CD4-positive, alpha-beta T cell (primary cell): ENCODE measurements at regions not wholly inside any gene's neighbourhood (a gene's known extent, or its start where the extent isn't known, plus 50 kb on each side); places are given as distances from the start of the nearest gene placed in this dataset.

ENCODE experiments used
- ATAC-seq: fragments of 200-7000 bp; cut with Tn5 transposase; one replicate; pipeline ENCODE4 v1.10.0; 2022; ENCODE audit warnings: mild to moderate bottlenecking; ENCODE audit not compliant: poor library complexity
- CTCF ChIA-PET: fragments of 350-600 bp; sonication (Branson Sonifier 250); formaldehyde crosslinking; loops from one replicate; lab custom pipeline; 2021; ENCODE audit warnings: antibody characterized with exemption, inconsistent platforms; lab: Charles Lee
- POLR2A ChIA-PET: fragments of 350-600 bp; sonication (Branson Sonifier 250); formaldehyde crosslinking; loops from one replicate; lab custom pipeline; 2021; ENCODE audit warnings: antibody characterized with exemption, inconsistent platforms; lab: Charles Lee
- DNase-seq, 14 experiments: peaks; one replicate each; pipeline ENCODE4 v3.0.0-alpha.2; 2013 to 2020; ENCODE audit warnings: mixed read lengths in 2 of 14
- H3K27ac ChIP-seq, 2 donors: one replicate each; pipeline versions ENCODE4 v1.5.1 to v1.7.0; 2013; ENCODE audit warnings: low read length in 2 of 2, low read depth in 1 of 2, mild to moderate bottlenecking in 1 of 2
- H3K27me3 ChIP-seq, 2 experiments: 1 replicate in 1 of 2; 2 replicates in 1 of 2; pipeline versions ENCODE4 v1.6.1 to v1.7.0; 2013; ENCODE audit warnings: low read length in 2 of 2, control low read depth in 1 of 2, mild to moderate bottlenecking in 1 of 2, moderate library complexity in 1 of 2; ENCODE audit not compliant: insufficient read depth in 2 of 2, control insufficient read depth in 1 of 2
- H3K36me3 ChIP-seq: one replicate; pipeline ENCODE4 v1.6.1; 2013; ENCODE audit warnings: low read length, control low read depth; ENCODE audit not compliant: insufficient read depth
- H3K4me1 ChIP-seq: one replicate; pipeline ENCODE4 v1.6.1; 2013; ENCODE audit warnings: low read length, control low read depth; ENCODE audit not compliant: insufficient read depth
- H3K4me3 ChIP-seq: one replicate; pipeline ENCODE4 v1.5.1; 2013; ENCODE audit warnings: mild to moderate bottlenecking, low read length, moderate library complexity
- H3K9me3 ChIP-seq, 2 experiments: 1 replicate in 1 of 2; 2 replicates in 1 of 2; pipeline versions ENCODE4 v1.6.1 to v1.7.0; 2013; ENCODE audit warnings: low read length in 2 of 2, mild to moderate bottlenecking in 2 of 2, control low read depth in 1 of 2, moderate library complexity in 1 of 2; ENCODE audit not compliant: control insufficient read depth in 1 of 2, insufficient read depth in 1 of 2
- H3K27ac Mint-ChIP-seq: one replicate; pipeline ENCODE4 v1.8.0; 2020; ENCODE audit warnings: mixed read lengths
- H3K27me3 Mint-ChIP-seq: one replicate; pipeline ENCODE4 v1.8.0; 2021; ENCODE audit warnings: mixed read lengths
- H3K36me3 Mint-ChIP-seq: one replicate; pipeline ENCODE4 v1.8.0; 2021; ENCODE audit warnings: low read depth, mixed read lengths
- H3K4me1 Mint-ChIP-seq: one replicate; pipeline ENCODE4 v1.8.0; 2021; ENCODE audit warnings: low read depth, mixed read lengths
- H3K4me3 Mint-ChIP-seq: one replicate; pipeline ENCODE4 v1.8.0; 2020; ENCODE audit warnings: mild to moderate bottlenecking, mixed read lengths
- H3K9me3 Mint-ChIP-seq: one replicate; pipeline ENCODE4 v1.8.0; 2020; ENCODE audit warnings: mixed read lengths
- CTCF ChIP-seq: fragments of 200-600 bp; IDR thresholded peaks from one replicate; pipeline ENCODE4 v1.8.0; 2022; ENCODE audit warnings: antibody characterized with exemption, mild to moderate bottlenecking
- intact Hi-C, 2 experiments: fragments of 100-400 bp; cut with DNase I in 1 of 2; cut with micrococcal nuclease in 1 of 2; formaldehyde crosslinking; loops; one replicate each; pipeline versions ENCODE4 v1.15.1 to v1.9.0; 2023 to 2025; cut with DNase I, micrococcal nuclease

GRCh38 chr1:218557731-218558130, 212.6 kb downstream of the TGFB2 start:
- ChIA-PET CTCF (no interaction called here), POLR2A (no interaction called here)
- no peak for DNase-seq
- Histone ChIP-seq H3K36me3 (no peaks in the 10 kb centered on the region), H3K9me3 (peaks cover 0 to 15% of the 10 kb centered on the region in 2 experiments), H3K27ac (no peak overlapping the region), H3K4me3 (no peak overlapping the region), H3K27me3 (no peaks in the 10 kb centered on the region), H3K4me1 (no peaks in the 10 kb centered on the region)
- Mint-ChIP-seq H3K9me3 (no peaks in the 10 kb centered on the region), H3K4me3 (no peak overlapping the region), H3K36me3 (no peaks in the 10 kb centered on the region), H3K27me3 (no peaks in the 10 kb centered on the region), H3K4me1 (no peaks in the 10 kb centered on the region), H3K27ac (no peak overlapping the region)
- no peak for TF ChIP-seq CTCF
- ATAC-seq, result no peak
- intact Hi-C loops, result no loop called here

GRCh38 chr1:218558271-218558810, 213.2 kb downstream of the TGFB2 start:
- ChIA-PET CTCF (no interaction called here), POLR2A (no interaction called here)
- H3K27ac ChIP-seq, result no peak overlapping the region
- Mint-ChIP-seq H3K4me3 (no peak overlapping the region), H3K9me3 (no peaks in the 10 kb centered on the region), H3K4me1 (no peaks in the 10 kb centered on the region), H3K36me3 (no peaks in the 10 kb centered on the region), H3K27me3 (no peaks in the 10 kb centered on the region), H3K27ac (no peak overlapping the region)
- H3K36me3 ChIP-seq, result no peaks in the 10 kb centered on the region
- H3K4me1 ChIP-seq, result no peaks in the 10 kb centered on the region
- H3K9me3 ChIP-seq, result peaks cover 0 to 15% of the 10 kb centered on the region in 2 experiments
- ATAC-seq, result no peak
- no peaks in the 10 kb centered on the region for H3K27me3 ChIP-seq
- intact Hi-C loops, result no loop called here
- H3K4me3 ChIP-seq, result no peak overlapping the region
- no peak for TF ChIP-seq CTCF
- no peak for DNase-seq

- Mint-ChIP-seq H3K4me3 (no peak overlapping the region), H3K27me3 (no peaks in the 10 kb centered on the region), H3K4me1 (no peaks in the 10 kb centered on the region), H3K27ac (no peak overlapping the region), H3K9me3 (no peaks in the 10 kb centered on the region), H3K36me3 (no peaks in the 10 kb centered on the region)
- CTCF ChIA-PET, result no interaction called here
- no peaks in the 10 kb centered on the region for H3K36me3 ChIP-seq
- POLR2A ChIA-PET, result no interaction called here
- H3K27ac ChIP-seq, result no peak overlapping the region
- DNase-seq (no peak), ATAC-seq (no peak)
- no peak for TF ChIP-seq CTCF
- H3K27me3 ChIP-seq, result no peaks in the 10 kb centered on the region
- intact Hi-C loops, result no loop called here
- peaks cover 0 to 8% of the 10 kb centered on the region in 2 experiments for H3K9me3 ChIP-seq
- H3K4me3 ChIP-seq, result no peak overlapping the region
- H3K4me1 ChIP-seq, result no peaks in the 10 kb centered on the region
Measured at GRCh38 chr1:218565377-218565776, 220.2 kb downstream of the TGFB2 start.
